GM12865 (cell line): ENCODE measurements at regions not wholly inside any gene's neighbourhood (a gene's known extent, or its start where the extent isn't known, plus 50 kb on each side); places are given as distances from the start of the nearest gene placed in this dataset.

ENCODE experiments used
- DNase-seq: peaks from one replicate; pipeline ENCODE4 v3.0.0; 2010; ENCODE audit warnings: low read depth
- H3K4me3 ChIP-seq: 2 replicates; pipeline ENCODE4 v1.5.1; 2011; ENCODE audit warnings: mild to moderate bottlenecking, low read depth, low read length, control low read depth
- TF ChIP-seq, protein P1 (sequence below): IDR thresholded peaks from 2 replicates; pipeline ENCODE4 v1.5.1; 2011; ENCODE audit warnings: low read length, control low read depth, low read depth, inconsistent platforms; ENCODE audit not compliant: insufficient read depth; ENCODE audit errors: missing control alignments

DNA sequence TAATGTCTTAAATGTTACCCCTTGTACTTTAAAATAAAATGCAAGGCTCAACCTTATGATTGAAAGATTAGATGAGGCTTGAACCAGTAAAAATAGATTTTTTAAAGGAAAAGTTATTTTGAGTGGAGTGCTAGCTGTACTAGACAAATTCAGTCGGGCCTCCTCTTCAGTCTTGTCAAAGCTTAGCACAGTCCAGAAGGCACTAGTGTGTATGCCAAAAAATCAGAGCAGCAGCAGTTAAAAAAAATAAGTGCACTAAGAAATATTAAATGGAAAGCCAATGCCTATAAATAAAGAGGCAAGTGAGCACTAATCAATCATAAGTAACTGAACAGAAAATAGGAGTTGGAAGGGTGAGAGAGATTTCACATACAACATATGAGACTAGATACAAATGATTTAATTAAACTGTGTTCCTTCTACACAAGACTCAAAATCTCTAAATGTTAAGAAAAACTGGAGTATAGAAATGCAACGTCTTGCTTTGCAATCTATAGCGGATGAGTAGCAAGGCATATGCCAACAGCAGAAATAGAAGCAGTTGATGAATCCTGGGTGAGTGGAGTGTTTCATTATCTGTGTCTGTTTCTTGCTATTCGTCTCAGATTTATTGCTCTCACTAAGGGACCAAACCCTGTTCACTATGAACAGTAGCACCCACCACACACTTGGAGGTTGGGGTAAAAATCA lies 172.1 kb downstream of the ETNK1 start:
- DNase-seq, result no peak
- H3K4me3 ChIP-seq, result no peak overlapping the region
- TF ChIP-seq, protein P1, sequence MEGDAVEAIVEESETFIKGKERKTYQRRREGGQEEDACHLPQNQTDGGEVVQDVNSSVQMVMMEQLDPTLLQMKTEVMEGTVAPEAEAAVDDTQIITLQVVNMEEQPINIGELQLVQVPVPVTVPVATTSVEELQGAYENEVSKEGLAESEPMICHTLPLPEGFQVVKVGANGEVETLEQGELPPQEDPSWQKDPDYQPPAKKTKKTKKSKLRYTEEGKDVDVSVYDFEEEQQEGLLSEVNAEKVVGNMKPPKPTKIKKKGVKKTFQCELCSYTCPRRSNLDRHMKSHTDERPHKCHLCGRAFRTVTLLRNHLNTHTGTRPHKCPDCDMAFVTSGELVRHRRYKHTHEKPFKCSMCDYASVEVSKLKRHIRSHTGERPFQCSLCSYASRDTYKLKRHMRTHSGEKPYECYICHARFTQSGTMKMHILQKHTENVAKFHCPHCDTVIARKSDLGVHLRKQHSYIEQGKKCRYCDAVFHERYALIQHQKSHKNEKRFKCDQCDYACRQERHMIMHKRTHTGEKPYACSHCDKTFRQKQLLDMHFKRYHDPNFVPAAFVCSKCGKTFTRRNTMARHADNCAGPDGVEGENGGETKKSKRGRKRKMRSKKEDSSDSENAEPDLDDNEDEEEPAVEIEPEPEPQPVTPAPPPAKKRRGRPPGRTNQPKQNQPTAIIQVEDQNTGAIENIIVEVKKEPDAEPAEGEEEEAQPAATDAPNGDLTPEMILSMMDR, result no peak

DNA sequence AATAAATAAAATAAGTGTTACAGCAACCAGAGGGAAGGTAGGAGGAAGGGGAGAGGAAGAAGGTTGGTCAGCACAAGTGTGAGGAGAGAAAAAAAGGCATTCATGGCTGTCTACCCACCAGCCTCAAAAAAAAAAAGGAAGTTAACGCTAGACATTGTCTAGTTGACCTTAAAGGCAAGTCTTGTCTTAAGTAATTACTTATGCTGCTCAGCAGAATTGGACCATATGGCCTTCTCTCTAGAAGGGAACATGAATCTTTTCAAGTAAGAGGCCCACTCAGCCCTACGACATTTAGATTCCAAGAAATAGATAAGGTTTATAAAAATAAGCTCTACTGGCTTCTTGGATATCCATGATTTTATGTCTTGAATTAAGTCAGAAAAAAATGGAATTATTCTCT lies 172.7 kb downstream of the ETNK1 start:
- no peak for DNase-seq
- TF ChIP-seq, protein P1, result no peak
- no peak overlapping the region for H3K4me3 ChIP-seq

DNA sequence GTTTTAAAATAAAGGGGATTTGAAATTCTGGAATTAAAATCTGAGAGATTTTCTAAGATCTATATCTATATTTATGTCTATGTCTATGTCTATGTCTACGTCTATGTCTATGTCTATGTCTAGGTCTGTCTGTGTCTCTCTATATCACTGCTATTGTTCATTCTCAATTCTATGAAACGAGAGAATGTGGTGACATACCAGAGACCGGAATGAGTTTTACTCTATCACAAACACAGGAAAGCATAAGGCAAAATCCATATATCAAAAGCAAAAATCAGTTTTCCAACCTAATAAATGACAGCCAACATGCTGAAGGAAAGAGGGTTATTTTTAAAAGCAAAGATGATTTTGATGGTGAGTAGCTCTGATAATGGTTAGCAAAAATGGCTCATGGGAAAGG lies 173.1 kb downstream of the ETNK1 start:
- H3K4me3 ChIP-seq, result no peak overlapping the region
- DNase-seq, result no peak
- TF ChIP-seq, protein P1, result no peak

DNA sequence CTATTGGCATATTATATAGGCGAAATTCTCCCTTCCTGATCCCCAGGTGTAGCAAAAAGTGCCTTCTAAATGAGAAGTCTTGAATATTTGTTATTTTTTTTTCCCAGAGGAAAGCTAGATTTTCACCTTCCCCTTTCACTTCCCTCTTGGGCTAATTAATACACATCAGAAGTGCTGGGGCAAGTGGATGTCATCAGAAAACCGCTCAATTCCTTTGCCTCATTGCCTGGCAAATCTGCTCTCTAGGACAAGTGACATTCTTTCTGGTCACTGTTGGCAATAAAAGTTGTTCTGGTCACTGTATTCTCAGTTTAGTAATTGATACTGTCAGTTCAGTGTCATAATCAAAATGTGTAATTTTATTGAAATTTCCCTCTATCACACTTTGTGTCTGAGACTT lies 174.5 kb downstream of the ETNK1 start:
- no peak overlapping the region for H3K4me3 ChIP-seq
- DNase-seq, result no peak
- TF ChIP-seq, protein P1, result no peak

DNA sequence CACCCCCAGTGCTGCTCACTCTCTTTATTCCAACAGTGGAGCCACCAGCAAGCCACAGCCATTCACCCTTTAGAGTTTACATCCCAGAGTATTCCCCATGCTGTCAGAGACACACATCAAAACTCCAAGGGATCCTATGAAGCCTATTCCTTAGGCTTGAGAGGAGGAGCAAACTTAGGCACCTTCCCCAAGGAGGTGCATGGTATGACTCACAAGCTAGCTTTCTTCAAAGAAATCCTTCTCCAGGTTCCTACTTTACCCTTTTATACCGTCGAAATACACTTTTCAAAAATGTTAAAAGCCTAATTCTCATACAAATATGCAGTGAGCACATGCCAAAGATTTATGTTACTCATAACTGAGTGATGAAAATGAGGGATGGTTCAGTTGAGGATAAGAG lies 175.4 kb downstream of the ETNK1 start:
- DNase-seq, result no peak
- TF ChIP-seq, protein P1, result no peak
- no peak overlapping the region for H3K4me3 ChIP-seq

DNA sequence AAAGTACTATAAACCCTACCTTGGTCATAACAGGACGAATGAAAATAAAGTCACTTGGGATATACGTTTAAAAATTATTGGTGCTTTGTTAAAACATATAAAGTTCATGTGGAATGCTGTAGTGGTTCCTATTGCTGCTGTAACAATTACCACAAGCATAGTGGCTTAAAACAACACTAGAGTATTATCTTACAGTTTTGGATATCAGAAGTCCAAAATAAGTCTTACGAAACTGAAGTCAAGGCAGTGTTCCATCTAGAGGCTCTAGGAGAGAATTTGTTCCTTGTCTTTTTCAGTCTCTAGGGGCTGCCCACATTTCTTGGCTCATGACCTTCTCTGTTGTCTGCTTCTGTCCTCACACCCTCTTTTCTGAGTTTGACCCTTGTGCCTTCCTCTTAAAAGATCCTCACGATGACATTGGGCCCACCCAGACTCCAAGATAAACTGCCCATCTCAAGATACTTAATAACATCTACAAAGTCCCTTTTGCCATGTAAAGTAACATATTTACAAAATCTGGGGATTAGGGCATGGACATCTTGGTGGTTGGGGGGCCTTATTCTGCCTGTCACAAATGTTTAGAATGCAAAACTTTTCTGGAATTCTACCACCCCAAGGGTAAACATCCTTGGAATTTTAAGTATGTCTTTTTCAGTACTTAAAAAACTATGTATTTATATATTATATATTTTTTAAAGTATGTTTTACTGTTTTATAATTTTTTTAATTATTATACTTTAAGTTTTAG lies 178.1 kb downstream of the ETNK1 start:
- TF ChIP-seq, protein P1, result no peak
- no peak for DNase-seq
- no peak overlapping the region for H3K4me3 ChIP-seq
